ENCODE measurements at regions not wholly inside any gene's neighbourhood (a gene's known extent, or its start where the extent isn't known, plus 50 kb on each side); places are given as distances from the start of the nearest gene placed in this dataset.

DNA sequence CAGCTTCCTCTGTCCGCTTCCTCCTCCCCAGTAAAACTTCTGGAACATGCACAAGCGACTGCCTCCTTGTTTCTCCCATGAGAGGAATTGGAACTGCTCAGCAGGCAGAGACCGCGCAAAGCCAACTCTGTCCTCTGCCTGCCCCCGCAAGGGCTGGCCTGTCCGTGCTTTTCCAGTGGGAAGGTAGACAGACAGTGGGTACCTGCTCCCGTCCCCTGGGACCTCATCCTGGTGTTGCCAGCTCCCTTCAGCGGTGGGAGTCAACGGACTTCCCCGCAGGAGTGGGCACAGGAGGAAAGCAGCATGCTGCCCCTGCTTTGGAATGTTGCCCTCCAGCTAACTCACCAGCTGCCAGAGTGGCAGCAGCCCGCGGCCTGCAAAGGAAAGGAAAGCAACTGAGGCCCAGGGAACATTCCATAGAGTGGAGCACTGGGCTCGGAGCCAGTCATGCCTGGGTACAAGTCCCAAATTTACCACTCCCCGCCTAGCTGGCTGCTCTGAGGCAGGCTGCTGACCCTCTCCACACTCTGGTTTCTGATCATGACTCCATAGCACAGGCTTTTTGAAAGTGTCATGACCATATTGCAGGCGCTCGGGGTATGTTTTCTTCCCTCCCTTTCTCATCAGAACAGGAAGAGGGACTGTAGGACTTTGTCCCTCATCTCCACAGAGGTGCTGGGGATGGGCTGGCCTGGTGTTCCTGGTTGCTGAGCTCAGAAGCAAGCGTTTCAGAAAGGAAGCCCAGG, 89.2 kb upstream of the CLMN start:
- no peak for DNase-seq (ENCODE audit: low read depth)
- TF ChIP-seq, protein P1, sequence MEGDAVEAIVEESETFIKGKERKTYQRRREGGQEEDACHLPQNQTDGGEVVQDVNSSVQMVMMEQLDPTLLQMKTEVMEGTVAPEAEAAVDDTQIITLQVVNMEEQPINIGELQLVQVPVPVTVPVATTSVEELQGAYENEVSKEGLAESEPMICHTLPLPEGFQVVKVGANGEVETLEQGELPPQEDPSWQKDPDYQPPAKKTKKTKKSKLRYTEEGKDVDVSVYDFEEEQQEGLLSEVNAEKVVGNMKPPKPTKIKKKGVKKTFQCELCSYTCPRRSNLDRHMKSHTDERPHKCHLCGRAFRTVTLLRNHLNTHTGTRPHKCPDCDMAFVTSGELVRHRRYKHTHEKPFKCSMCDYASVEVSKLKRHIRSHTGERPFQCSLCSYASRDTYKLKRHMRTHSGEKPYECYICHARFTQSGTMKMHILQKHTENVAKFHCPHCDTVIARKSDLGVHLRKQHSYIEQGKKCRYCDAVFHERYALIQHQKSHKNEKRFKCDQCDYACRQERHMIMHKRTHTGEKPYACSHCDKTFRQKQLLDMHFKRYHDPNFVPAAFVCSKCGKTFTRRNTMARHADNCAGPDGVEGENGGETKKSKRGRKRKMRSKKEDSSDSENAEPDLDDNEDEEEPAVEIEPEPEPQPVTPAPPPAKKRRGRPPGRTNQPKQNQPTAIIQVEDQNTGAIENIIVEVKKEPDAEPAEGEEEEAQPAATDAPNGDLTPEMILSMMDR (conservative IDR thresholded peaks at IDR 0.05; ENCODE audit: control insufficient read depth, insufficient read depth, low read depth, low read length): no peak
- H3K4me3 ChIP-seq (ENCODE audit: control insufficient read depth, low read depth, low read length): no peak overlapping the region

DNA sequence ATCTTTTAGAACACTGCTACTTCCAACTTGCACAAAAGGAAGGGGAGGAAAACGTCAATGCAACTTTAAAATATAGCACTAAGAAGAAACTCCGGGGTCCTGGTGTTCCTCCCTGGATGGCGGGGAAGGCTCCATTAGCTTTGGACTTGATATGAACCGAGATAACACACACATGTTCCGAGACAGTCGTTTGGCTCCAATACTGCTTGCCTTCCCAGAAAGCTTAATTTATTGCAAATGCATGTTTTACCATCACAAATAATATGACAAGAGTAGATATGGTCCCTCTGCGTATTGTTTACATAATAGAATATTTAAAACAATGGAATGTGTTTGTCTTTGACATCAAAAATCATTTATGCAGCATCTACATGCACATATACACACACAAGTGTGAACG, 87.6 kb upstream of the CLMN start:
- TF ChIP-seq, protein P1 (conservative IDR thresholded peaks at IDR 0.05; ENCODE audit: control insufficient read depth, insufficient read depth, low read depth, low read length): no peak
- DNase-seq (ENCODE audit: low read depth): no peak

DNA sequence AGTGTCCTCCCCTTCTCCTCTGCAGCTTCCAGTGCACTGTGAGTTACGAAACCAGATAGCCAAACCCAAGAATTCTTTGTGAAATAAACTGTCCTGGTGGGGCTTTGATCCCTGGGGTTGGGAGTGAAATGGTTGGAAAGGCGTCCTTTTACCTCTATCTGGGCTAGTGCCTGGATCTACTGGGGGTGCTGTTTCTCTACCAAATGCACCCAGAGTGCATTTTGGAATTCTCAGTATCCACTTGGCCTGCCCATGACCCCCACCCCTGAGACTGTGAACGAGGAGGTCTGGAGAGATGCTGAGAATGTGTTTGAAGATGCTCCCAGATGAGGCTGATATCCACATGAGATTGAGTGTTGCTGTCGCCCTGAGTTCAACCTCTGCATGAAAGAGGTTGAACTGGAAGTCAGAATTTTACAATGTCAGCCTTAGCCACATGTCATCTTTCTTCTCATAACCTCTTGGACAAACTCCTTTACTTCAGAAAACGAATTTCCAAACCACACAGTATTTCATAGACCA, 87.1 kb upstream of the CLMN start:
- no peak for DNase-seq (ENCODE audit: low read depth)
- TF ChIP-seq, protein P1 (conservative IDR thresholded peaks at IDR 0.05; ENCODE audit: control insufficient read depth, insufficient read depth, low read depth, low read length): no peak

More for the DNA sequence above, 87.6 kb upstream of the CLMN start:
- H3K4me3 ChIP-seq (ENCODE audit: control insufficient read depth, low read depth, low read length): no peak overlapping the region

DNA sequence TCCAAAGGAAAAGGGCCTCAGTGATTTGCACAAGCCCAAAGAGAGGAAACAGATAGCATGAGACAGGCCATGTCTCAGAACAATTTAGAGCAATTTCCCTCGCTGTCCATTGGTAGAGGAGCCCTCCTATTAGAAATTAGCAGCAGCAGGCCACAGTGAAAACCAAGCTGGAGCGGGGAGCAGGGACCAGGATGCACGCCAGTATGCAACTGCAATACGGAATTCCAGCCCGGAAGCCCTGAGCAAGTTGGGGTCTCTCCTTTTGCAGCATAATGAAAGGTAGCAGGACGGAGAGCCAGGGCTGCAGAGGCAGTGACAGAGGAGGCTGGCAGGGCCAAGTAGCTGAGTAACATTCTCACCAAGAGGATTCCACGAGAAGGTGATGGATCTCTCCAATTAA, 84.9 kb upstream of the CLMN start:
- TF ChIP-seq, protein P1 (conservative IDR thresholded peaks at IDR 0.05; ENCODE audit: control insufficient read depth, insufficient read depth, low read depth, low read length): no peak
- no peak for DNase-seq (ENCODE audit: low read depth)
- H3K4me3 ChIP-seq (ENCODE audit: control insufficient read depth, low read depth, low read length): no peak overlapping the region

More for the DNA sequence above, 87.1 kb upstream of the CLMN start:
- H3K4me3 ChIP-seq (ENCODE audit: control insufficient read depth, low read depth, low read length): no peak overlapping the region

DNA sequence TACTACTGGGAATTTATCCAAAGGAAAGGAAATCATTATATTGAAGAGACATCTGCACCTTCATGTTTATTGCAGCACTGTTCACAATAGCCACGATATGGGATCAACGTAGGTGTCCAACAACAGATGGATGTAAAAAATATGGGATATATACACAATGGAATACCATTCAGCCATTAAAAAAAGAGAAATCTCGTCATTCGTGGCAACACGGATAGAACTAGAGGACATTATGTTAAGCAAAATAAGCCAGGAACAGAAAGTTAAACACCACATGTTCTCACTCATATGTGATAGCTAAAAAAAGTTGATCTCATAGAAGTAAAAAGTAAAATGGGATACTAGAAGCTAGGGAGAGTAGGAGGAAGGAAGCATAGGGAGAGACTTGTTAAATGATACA, 82.9 kb upstream of the CLMN start:
- DNase-seq (ENCODE audit: low read depth): no peak
- TF ChIP-seq, protein P1 (conservative IDR thresholded peaks at IDR 0.05; ENCODE audit: control insufficient read depth, insufficient read depth, low read depth, low read length): no peak
- H3K4me3 ChIP-seq (ENCODE audit: control insufficient read depth, low read depth, low read length): no peak overlapping the region

DNA sequence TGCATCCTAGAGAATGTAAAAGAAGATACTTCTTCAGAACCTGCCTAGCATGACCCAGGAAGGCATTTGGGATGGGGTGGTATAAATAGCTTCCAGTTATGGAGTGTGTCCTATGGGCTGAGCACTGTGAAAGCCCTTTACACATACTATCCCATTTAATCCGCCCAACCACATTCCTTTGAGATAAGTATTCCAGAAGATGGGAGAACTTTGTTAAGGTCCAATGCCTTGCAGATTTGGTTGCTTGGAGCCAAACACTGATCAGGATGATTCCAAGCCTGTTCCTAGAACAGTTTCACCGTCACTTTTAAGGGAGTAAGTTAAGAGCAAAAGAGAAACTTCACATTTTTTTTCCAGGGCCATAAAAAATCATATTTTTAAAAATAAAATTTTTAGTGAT, 82.5 kb upstream of the CLMN start:
- TF ChIP-seq, protein P1 (conservative IDR thresholded peaks at IDR 0.05; ENCODE audit: control insufficient read depth, insufficient read depth, low read depth, low read length): no peak
- DNase-seq (ENCODE audit: low read depth): no peak
- no peak overlapping the region for H3K4me3 ChIP-seq (ENCODE audit: control insufficient read depth, low read depth, low read length)
